Kidney capillary endothelial cell (primary cell): ENCODE measurements at regions not wholly inside any gene's neighbourhood (a gene's known extent, or its start where the extent isn't known, plus 50 kb on each side); places are given as distances from the start of the nearest gene placed in this dataset.

Experiments
- DNase-seq: peaks from one replicate; pipeline ENCODE4 v3.0.0-alpha.2; 2018; ENCODE audit warnings: low spot score

GRCh38 chr7:30212701-30213111 is 71.7 kb upstream of the ZNRF2 start:
- DNase-seq, result no peak

DNA sequence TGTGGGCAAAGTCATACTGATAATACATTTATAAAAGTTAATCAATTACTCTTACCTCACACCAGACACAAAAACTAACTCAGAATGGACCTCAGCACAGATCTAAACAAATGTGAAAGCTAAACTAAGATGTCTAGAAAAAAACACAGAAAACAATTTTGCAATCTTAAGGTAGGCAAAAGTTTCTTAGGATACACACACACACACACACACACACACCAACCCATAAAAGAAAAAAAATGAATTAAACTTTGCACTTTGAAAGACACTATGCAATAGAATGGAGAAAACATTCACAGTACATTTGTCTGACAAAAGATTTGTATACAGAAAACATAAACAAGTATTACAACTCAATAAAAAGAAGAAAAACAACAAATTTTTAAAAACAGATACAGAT is 70.8 kb upstream of the ZNRF2 start:
- DNase-seq, result no peak

DNA sequence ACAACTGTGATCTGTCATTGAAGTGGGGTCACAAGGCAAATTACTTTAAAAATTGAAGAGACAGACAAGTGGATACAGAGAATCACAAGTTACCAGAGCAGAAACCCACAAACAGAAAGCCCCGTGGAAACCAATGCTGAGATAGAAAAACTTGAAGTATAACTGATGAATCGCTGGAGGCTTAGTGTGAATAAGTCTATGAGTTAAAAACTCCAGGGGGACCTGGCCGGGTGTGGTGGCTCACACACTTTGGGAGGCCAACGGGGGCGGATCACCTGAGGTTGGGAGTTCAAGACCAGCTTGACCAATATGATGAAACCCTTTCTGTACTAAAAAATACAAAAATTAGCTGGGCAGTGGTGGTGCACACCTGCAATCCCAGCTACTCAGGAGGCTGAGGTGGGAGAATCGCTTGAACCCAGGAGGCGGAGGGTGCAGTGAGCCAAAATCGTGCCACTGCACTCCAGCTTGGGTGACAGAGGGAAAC is 69.7 kb upstream of the ZNRF2 start:
- no peak for DNase-seq

DNA sequence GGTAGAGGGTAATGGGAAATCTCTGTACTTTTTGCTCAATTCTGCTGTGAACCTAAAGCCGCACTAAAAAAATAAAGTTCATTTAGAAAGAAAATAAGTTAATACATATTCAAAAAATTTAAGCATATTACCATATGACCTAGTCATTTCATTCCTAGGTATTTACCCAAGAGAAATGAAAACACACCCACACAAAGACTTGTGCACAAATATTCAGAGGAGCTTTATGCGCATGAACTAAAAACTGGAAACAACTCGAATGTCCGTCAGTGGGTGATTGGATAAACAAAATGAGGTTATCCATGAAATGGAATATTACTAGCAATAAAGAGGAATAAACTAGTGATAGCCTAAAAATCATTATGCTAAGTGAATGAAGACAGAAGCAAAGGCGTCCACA is 62.6 kb upstream of the ZNRF2 start:
- DNase-seq, result no peak

- DNase-seq, result no peak
These were observed 61.7 kb upstream of the ZNRF2 start for GRCh38 chr7:30222515-30223215.

GRCh38 chr7:30223896-30224295 is 60.5 kb upstream of the ZNRF2 start:
- no peak for DNase-seq

DNA sequence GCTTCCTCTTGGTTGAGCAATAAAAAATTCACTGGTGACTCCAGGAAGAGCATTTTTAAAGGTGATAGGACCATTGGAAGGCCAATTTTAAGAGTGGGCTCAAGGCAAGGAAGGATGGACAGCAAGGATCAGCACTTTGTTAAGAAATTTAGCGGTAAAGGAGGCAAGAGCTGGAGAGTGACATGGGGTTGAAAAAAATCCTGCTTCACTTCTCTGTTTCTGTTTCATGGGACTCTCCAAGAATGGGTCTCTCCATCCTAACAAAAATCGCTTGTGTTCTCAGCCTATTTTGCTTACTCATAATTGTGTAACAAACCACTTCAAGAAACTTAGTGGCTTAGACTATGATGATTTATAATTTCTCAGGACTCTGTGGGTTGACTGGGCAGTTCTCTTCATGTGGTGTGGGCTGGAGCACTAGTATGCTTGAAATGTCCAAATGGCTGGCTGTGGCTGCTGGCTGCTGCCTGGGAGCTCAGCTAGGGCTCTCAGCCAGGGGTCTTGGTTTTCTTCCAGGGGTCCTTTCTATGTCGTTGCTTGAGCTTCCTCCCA is 59.8 kb upstream of the ZNRF2 start:
- no peak for DNase-seq

GRCh38 chr7:30225863-30226613 is 58.4 kb upstream of the ZNRF2 start:
- DNase-seq, result peak; percentile 46

DNA sequence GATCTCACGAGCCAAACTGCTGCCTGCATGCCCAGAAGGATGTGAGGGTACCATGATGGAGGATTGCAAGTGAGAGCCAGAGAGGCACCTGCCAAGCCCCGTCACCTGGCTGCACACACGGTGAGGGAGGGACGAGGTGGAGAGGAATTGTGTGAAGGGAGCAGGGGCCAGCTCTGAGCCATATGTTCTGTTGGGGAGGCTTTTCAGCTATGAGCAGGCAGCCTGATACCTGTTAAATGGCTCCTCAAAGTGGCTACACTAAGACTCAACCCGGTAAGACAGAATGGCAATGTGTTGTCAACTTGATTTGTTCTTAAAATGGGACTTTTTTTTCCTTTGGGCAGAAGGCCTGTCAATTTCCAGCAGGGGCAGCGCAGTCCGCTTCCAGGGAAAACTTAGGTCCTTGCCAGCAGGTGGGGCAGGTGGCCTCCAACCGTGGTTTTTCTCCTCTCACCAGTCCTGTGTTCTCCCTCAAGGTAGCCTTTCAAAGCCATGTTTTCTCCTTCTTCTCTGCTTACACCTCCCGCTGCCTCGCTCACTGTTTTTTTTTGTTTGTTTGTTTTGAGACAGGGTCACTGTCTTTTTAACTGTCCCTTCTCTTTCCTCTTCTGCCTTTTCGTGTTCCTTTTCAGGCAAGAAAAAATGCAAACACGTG is 57.7 kb upstream of the ZNRF2 start:
- DNase-seq, result no peak

DNA sequence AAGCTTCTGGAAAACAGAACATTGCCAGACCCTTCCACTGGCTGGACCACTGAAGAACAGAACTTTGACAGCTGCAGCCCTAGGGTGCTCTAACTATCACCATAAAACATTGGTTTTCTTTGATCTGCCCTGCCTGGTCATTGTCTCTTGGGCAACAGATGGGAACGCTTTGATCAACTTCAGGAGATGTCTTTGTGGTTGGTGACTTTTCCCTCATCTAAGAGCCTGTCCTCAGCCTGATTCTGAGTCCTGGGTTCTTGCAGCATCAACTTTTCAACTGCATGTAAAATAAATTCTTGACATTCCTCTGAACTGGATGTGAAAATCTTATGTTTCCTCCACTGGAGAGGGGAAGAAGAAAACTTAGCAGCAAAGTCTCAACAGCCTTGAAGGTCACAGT is 53.1 kb upstream of the ZNRF2 start:
- no peak for DNase-seq

DNA sequence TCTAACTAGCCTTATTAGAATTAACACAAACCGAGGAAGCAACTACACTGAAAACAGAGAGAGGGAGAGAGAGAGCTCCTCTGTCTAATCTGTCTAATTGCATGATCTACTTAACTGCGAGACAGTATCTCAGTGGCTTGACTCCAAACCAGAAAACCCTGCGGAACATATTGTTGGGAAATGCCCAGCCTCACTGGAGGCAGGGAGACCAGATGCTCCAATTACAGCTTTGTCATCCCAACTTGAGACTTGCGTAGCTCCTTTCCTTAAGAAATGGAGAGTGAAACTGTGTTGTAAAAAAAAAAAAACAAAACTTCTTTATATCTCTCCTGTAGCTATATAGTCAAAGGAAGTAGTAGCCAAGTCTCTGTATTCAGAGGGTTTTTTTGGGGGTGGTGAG is 52.0 kb upstream of the ZNRF2 start:
- no peak for DNase-seq
